HG03135 (cell line): ENCODE measurements at regions not wholly inside any gene's neighbourhood (a gene's known extent, or its start where the extent isn't known, plus 50 kb on each side); places are given as distances from the start of the nearest gene placed in this dataset.

Source experiments
- ATAC-seq: cut with Tn5 transposase; IDR thresholded peaks from one replicate; pipeline ENCODE4 v1.9.1; 2021; ENCODE audit warnings: mild to moderate bottlenecking, moderate library complexity; ENCODE audit not compliant: unreplicated experiment

DNA sequence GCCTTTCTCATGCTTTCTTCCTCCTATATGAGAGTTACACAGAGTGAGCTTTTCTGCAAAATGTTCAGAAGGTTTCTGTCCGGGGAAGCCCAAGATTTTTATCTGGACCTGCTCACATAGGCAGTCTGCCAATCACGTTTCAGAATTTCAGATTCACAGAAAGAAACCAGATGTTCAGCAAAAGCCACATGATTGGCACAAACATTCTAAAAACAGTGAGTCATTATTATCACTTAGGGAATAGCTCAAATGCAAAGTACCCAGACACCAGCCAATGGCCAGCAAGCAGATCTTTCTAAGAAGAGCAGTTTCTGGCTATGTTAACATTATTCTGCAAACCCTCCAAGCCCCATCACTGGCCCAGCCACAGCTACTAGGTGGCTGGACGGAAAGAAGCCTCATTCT is 1558.5 kb upstream of the TMEM132C start:
- ATAC-seq = no peak

DNA sequence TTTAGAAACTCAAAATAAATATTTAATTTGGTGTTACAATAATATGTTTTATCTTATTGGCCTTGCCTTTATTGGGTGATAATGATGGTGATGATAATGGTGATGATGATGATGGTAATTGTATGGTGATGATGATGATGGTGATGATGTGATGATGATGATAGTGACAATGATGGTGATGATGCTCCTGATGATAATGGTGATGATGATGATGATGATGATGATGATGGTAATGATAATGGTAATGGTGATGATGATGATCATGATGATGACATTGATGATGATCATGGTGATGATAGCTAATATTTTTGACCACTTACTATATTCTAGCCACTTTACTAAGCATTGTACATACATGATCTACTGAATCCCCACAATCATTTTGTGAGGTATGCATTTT is 1548.6 kb upstream of the TMEM132C start:
- no peak for ATAC-seq

DNA sequence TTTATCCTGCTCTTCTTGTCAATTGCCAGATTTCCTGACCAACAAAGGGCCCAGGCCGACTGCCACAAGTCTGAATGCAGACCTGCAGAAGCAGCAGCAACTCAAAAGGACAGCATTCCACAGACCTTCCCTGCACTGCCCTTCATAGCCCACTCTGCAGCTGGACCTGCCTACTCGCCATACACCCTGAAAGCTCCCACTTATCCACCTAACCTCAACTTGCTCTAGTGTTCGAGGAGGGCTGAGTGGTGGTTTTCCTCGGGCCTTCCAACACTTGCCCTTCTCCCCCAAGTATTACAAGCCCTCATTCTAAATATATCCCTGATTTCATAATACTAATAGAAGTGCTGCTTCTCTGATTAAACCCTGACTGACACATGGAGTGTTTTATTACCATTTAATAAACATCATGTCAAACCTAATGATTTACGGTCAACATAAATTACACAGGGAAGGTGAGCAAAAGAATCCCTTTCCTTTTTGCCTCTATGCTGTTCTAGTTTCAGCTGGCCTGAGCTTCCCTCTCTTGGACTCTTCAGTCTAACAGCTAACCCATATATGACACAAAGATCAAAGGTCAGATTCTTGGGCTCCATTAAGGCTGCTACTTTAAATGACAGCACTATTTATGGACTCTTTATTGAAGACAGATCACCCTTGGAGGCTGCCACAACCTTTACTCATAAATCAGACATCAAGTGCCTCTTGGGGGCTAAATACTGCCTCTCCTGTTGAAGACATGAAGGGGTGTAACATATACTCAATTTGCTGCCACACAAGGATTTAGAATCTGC is 1546.9 kb upstream of the TMEM132C start:
- no peak for ATAC-seq

DNA sequence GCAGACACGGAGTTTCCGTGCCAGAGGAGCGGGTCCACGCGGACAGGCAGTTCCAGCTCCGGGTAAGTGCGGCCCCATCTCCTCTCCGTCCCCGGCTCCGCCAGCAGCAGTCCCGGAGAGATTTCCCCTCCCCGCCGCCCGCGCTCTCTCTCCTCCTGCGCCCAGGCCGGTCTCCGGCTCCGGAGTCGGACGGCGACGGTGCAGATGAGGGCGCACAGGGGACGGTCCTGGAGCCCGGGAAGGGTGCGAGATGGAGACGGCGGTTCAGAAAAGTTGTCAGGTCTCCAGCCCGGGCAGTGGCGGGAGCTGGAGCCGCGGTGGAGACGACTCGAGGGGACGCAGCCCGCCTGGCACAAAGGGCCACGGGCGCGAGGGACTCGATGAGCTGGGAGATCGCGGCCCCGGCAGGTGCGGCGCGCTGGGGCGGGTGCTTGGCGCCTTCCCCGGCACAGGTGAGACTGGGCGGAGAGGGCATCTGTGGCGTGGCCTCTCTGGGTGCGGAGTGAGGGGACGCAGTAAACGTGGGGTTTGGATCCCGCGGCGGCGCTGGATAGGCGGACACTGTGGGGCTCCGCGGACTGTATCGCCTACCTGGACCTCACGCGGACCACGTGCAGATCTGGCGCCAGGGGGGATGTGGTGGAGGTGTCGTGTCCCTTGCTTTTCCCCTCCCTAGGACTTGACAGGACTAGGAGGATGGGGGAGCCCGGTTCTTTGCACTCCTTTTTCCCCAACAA is 1540.3 kb upstream of the TMEM132C start:
- ATAC-seq = no peak

DNA sequence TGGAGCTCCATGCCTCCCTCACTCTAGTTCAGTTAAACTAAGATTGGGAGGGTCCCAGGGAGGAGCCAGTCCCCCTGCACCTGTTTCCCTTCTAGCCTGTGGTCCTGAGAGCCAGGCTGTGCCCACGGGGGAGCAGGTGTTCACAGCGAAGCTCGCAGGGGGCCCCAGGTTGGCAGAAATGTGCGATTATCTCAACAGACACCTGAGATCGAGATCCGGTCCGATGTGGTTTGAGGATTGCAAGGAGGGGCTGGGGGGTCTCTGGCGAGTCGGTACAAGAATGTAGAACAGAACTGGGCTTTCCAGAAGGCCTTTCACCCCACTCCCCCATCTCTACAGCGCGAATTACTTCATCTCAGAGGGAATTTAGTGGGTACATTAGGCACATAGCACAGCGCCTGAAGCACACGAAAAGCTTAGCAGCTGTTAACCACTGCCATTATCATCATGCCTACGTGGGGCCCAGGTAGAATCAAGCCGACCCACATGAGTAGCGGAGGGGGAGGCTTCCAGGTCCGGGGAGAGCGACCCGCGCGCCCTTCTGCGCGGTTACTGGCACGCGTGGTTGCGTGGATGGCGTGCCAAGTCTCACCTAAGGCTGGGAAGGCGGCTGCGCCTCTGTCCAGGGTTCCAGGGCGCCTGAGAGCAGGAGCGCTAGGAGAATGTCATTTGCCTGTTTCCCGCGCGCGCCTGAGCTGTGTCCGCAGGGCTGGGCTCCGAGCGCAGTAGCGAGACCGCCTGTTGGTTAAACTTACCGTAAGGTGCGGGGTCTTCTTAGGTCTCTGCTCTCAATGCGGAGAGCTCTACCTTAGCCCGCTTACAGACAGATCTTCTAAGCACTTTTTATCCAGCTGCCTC is 1539.5 kb upstream of the TMEM132C start:
- no peak for ATAC-seq

DNA sequence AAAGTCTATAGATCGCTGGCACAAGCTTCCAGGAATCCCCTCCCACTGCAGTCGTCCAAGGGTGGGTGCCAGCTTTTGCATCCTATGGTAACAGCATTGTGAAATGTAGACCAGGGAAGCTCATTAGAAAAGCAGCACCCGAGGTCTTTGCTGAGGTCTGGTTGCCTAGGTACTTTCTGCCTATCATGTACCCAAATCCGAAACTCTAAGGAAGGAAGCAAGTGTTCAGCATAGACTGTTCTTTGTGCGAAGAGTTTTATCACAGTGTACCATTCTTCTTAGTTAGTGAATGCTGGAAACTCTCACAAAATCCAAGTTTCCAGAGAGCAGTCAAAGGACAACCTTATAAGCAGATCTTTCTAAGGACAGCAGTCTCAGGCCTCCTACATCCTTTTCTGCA is 1532.7 kb upstream of the TMEM132C start:
- ATAC-seq = no peak

DNA sequence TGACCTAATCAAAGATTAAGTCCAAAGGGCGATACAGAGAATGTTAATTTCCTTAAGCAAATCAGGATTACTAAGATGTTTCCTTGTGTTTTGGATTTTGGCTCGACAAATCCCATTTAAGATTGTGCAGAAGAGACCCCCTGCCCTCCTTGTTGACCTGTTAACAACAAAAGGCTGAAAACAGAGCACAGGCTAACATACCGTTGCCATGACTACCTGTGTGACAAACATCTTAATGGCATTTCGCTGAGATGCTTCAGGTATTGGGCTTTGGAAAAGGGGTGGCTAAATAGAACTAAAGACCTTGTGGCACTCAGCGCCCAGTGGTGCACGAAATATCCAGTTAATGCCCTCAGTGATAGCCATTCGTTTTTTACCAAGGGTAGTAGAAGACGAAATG is 1532.3 kb upstream of the TMEM132C start:
- ATAC-seq = no peak

DNA sequence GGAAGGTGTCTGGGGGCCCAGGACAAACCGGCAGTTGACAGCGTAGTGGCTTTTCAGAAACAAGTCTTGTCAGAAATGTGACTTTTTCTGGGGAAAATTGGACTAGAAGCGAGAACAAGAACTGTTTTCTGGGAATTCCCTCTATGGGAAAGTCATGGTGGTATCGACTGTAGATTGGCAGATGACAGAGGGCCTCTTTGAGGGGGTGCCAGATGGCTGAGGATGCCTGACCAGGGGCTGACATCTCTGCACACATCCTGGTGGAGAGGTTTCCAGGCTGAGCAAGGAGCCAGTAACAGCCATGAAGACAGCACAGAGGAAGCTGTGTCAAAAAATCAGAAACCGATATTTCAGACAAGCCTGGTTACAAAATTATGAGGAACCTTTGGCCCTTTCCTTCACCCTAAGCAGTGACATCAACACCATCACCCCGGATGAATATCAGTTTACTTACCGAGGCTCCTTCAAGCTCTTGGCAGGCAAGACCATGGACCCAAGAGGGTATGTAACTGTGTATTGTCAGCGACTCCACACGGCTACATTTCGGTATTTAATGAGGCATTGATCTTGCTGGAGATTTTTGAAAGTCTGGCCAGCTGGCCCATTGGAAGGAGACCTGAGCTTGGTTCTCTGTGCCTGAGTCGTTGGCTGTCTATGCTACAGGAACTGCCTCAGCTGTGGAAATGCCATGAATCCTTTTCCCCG is 1525.3 kb upstream of the TMEM132C start:
- ATAC-seq = no peak

DNA sequence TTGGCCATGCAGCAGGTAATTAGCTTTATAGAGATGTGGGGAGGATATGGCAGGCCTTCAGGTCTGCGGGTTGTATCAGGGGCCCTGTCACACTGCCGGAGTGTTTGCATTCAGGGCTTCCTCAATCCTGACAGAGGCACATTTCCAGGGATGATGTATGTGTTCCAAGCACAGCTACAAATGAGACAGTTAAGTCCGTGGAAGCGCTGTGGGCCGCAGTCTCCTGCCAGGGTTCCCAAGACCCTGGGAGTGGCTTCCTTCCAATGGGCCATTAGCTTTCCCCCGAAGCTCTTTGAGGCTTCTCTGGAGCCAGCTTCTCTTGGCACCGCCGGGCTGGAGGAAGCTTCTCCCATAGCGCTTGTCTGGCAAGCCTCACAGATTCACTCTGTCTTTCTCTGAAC is 1524.7 kb upstream of the TMEM132C start:
- no peak for ATAC-seq

DNA sequence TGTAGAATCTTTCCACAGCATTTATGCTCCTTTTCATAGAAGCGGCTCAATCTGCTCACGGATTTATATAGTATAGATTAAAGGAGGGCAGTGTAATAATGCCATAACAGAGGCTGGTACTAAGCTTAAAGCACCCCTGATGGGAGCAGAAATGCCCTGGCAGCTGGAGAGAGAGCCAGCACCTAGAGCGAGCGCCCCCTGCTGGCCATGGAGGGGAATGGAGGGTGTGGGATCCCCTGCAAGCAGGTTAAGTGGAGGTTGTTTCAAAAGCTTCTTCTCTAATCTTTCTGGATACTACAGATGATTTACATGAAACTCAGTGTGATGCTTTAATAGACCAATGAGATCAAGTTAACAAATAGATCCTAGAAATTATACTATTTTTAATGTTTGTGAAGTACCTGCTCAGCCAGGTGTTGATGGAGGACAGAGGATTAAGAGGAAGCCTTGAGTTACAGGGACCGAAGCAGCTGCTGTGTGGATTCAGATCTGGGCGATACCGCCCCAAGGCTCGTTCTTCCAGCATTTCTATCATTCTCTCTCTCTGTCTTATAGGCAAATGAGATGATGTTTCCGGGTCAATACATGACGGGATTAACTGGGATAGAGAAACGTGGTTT is 1519.3 kb upstream of the TMEM132C start:
- peak; percentile 51 for ATAC-seq

DNA sequence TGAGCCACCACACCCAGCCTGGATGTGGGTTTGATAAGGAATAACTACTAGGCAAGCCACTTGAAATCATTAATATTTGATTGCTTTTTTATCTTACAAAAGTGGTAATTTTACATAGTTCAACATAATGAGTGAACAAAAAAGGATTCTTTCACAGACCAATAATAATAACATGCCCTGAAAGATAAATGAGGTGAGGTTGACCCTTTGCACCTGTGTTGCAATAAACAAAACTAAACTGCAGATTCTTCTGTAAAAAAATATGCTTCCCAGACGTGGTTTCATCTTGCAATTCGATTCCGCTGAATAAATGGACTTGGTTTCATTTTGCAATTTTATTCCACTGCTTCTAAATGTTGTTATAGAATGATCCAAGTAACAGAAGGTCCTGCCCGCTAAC is 1514.9 kb upstream of the TMEM132C start:
- no peak for ATAC-seq

DNA sequence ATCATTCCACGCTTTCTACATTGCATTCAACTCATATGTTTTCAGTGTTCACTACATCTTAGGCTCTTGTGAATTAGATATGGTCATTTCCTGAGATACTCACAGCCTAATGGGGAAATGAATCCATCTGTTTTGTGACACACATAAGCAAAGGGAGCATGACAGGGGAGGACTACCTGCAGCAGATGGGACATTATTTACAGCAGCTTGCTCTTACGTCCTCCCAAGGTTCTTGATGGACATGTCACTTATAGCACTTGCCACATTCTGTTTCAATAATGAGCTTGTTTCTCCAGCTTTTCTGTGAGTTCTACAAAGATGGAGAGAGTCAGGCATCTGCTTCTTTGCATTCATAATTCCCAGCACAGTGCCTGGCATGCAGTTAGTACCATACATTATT is 1509.6 kb upstream of the TMEM132C start:
- ATAC-seq = no peak

DNA sequence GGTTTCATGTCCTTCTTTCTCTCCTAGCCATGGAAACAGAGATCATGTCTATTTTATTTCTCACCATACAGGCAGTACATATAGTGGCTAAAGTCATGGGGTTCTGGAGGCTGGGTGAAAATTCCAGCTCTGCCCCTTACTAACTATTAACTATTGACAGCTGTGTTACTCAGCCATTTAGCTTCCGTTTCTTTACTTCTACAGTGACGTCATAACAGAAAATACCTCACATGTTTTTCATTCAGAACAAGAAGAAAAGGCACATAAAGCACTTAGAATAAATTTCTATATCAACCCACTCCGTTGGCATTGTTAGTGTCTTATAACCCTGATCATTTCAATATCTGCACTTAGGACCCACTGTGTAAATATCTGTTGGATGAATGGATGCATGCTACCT is 1506.9 kb upstream of the TMEM132C start:
- ATAC-seq = no peak

DNA sequence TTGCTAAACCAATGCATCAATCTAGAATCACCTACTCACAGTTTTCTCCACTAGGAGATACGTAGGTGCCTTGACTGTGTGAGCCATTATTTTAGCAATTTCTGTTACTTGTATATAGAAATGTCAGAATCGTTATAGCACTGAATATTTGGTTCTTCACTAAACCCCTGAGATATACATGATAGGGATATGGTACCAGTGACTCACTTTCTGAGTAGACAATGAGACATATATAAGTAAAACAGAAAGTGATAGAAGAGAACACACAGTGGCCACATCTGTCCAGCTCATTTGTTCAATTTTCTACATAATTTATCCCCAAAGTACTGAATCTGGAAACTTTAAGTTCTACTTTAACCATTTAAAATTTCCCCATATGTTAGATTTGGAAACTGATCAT is 1505.5 kb upstream of the TMEM132C start:
- ATAC-seq = no peak

DNA sequence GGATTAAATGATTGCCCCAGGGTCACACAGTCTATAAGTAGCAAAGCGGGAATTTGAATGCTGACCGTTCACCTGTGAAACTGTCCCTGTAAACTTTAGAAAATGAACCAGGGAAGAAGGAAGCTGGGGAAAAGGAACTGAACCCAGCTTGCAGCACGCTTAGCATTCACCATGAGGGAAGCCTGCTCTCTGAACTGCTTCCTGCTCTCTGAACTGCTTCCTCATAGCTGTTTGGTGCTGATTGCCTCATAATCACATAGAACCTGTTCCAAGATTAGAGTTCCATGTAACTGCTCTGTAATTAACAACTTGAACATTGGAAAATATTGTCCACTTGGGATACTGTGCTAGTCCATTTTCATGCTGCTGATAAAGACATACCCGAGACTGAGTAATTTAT is 1504.8 kb upstream of the TMEM132C start:
- no peak for ATAC-seq

DNA sequence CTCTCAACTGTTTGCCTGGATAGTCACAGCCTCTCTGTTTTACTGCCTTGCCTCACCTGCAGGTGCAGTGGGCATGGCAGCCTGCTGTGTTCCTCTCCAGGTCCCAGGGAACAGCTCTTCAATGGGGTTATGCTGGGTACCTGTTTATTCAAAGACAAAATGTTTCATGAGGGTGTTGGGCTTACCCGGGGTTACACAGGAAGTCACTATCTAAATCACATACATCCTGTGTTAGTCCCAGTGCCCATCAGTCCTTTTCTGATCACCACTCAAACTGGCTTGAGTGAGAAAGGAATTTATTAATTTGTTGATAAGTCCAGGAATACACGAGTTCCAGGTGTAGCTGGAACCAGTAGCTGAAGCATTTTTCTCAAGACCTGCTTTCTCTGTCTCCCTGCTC is 1503.6 kb upstream of the TMEM132C start:
- ATAC-seq = no peak

DNA sequence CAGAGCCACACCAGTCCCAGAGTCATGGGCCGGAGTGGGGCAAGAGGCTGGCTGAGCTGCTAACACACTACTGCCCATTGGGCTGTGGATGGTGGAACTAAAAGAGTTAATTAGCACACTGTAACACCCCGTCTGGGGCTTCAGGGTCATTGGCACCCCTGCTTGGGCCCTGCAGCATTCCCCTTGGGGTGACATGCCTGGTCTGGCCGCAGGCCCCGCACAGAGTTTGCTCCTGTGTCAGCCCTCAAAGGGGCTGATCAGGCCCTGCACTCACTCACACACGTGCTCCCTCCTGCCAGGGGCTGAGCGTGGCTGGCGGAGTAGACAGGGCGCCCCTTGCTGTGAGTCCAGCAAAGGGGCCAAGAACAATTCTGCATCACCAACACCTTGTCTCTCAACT is 1499.6 kb upstream of the TMEM132C start:
- ATAC-seq = no peak

DNA sequence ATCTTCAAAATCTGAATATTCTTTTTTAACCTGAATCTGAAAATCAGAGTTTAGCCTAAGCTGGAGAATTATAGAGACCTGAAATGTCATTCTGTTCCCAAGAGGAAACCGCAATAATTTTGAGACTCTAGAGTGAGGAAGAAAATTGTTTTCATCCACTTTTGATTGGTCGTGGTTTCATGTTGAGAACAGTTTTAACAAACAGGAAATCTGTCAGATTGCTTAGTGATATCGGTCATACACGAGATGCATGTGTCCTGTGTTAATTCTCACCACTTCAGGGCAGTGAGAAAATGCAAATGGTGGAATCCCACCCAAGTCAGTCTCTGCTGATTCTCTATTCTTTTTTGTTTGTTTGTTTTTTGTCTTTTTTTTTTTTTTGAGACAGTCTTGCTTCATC is 1498.5 kb upstream of the TMEM132C start:
- ATAC-seq = no peak

DNA sequence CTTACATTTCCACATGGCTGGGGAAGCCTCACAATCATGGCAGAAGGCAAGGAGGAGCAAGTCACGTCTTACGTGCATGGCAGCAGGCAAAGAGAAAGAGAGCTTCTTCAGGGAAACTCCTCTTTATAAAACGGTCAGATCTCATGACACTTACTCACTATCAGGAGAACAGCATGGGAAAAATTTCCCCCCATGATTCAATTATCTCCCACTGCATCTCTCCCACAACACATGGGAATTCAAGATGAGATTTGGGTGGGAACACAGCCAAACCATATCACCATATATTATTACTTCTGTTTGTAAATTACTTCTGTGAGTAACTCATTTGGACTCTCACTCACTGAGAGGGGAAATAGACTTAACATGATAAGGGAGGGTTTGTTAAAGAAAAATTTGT is 1496.8 kb upstream of the TMEM132C start:
- ATAC-seq = no peak

DNA sequence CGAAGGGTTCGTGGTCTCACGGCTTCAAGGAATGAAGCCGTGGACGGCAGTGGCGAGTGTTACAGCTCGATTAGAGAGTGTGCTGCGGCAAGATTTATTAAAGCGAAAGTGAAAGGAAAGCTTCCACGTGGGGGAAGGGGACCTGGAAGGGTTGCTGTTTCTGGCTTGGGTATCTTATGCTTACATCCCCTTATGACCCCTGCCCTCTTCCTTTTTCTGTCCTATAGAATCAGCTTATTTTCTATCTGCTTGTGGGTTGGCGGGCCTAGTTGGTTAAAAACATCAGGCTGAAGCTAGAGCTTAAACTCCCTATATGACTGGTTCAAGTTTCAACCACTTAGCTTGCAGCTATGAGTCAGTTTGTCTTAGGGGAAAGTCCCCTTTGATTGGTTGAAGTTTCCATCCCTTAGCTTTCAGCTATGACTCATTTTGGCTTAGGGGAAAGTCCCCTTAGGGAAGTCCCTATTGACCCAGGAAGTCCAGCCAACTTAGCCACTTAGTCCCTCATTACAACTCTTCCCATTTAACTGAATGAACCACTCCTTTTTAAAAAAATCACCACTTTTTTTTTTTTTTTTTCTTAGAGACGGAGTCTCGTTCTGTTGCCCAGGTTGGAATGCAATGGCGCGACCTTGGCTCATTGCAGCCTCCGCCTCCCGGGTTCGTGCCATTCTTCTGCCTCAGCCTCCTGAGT is 1494.7 kb upstream of the TMEM132C start:
- ATAC-seq = peak; percentile 65
